ENCODE measurements at regions not wholly inside any gene's neighbourhood (a gene's known extent, or its start where the extent isn't known, plus 50 kb on each side); places are given as distances from the start of the nearest gene placed in this dataset.

GRCh38 chr16:63323722-63324705 is 1287.8 kb upstream of the CDH8 start:
- no peaks in the 10 kb centered on the region for H3K9me3 ChIP-seq (ENCODE audit: low read depth, low read length)
- H4K20me1 ChIP-seq (ENCODE audit: insufficient read depth, low read length) = no peaks in the 10 kb centered on the region
- no peak overlapping the region for H3K27ac ChIP-seq (ENCODE audit: low read depth, low read length)
- H3K36me3 ChIP-seq (ENCODE audit: insufficient read depth, low read length) = no peaks in the 10 kb centered on the region
- no peak for DNase-seq (ENCODE audit: insufficient read length, low spot score, missing footprints)
- H3K4me3 ChIP-seq (ENCODE audit: insufficient read depth, low read length) = no peak overlapping the region
- H3K4me2 ChIP-seq (ENCODE audit: insufficient read depth, low read length) = no peak overlapping the region
- no peaks in the 10 kb centered on the region for H3K4me1 ChIP-seq (ENCODE audit: insufficient read depth, low read length)
- H2AFZ ChIP-seq (ENCODE audit: low read length) = no peak overlapping the region
- no peaks in the 10 kb centered on the region for H3K27me3 ChIP-seq (ENCODE audit: insufficient read depth, low read length)
- TF ChIP-seq CTCF (IDR thresholded peaks at IDR 0.05; ENCODE audit: extremely low read depth, low read depth, low read length) = no peak
- no peaks in the 10 kb centered on the region for H3K79me2 ChIP-seq (ENCODE audit: insufficient read depth, low read length)

GRCh38 chr16:63323055-63323454 is 1286.8 kb upstream of the CDH8 start:
- TF ChIP-seq CTCF (IDR thresholded peaks at IDR 0.05; ENCODE audit: extremely low read depth, low read depth, low read length) = no peak
- Histone ChIP-seq H3K4me3 (ENCODE audit: insufficient read depth, low read length) (no peak overlapping the region), H2AFZ (ENCODE audit: low read length) (no peak overlapping the region), H3K4me1 (ENCODE audit: insufficient read depth, low read length) (no peaks in the 10 kb centered on the region), H3K9me3 (ENCODE audit: low read depth, low read length) (no peaks in the 10 kb centered on the region), H3K79me2 (ENCODE audit: insufficient read depth, low read length) (no peaks in the 10 kb centered on the region), H4K20me1 (ENCODE audit: insufficient read depth, low read length) (no peaks in the 10 kb centered on the region), H3K27ac (ENCODE audit: low read depth, low read length) (no peak overlapping the region), H3K4me2 (ENCODE audit: insufficient read depth, low read length) (no peak overlapping the region), H3K27me3 (ENCODE audit: insufficient read depth, low read length) (no peaks in the 10 kb centered on the region), H3K36me3 (ENCODE audit: insufficient read depth, low read length) (no peaks in the 10 kb centered on the region)
- DNase-seq (ENCODE audit: insufficient read length, low spot score, missing footprints) = no peak

GRCh38 chr16:63315229-63315628 is 1279.0 kb upstream of the CDH8 start:
- Histone ChIP-seq H3K9me3 (ENCODE audit: low read depth, low read length) (no peaks in the 10 kb centered on the region), H3K4me2 (ENCODE audit: insufficient read depth, low read length) (no peak overlapping the region), H4K20me1 (ENCODE audit: insufficient read depth, low read length) (no peaks in the 10 kb centered on the region), H3K4me3 (ENCODE audit: insufficient read depth, low read length) (no peak overlapping the region), H3K79me2 (ENCODE audit: insufficient read depth, low read length) (no peaks in the 10 kb centered on the region), H2AFZ (ENCODE audit: low read length) (no peak overlapping the region), H3K4me1 (ENCODE audit: insufficient read depth, low read length) (no peaks in the 10 kb centered on the region), H3K27me3 (ENCODE audit: insufficient read depth, low read length) (no peaks in the 10 kb centered on the region), H3K36me3 (ENCODE audit: insufficient read depth, low read length) (no peaks in the 10 kb centered on the region), H3K27ac (ENCODE audit: low read depth, low read length) (no peak overlapping the region)
- DNase-seq (ENCODE audit: insufficient read length, low spot score, missing footprints) = no peak
- no peak for TF ChIP-seq CTCF (IDR thresholded peaks at IDR 0.05; ENCODE audit: extremely low read depth, low read depth, low read length)

GRCh38 chr16:63312346-63312745 is 1276.1 kb upstream of the CDH8 start:
- Histone ChIP-seq H3K4me3 (ENCODE audit: insufficient read depth, low read length) (no peak overlapping the region), H4K20me1 (ENCODE audit: insufficient read depth, low read length) (no peaks in the 10 kb centered on the region), H3K36me3 (ENCODE audit: insufficient read depth, low read length) (no peaks in the 10 kb centered on the region), H3K4me1 (ENCODE audit: insufficient read depth, low read length) (no peaks in the 10 kb centered on the region), H3K27ac (ENCODE audit: low read depth, low read length) (no peak overlapping the region), H3K27me3 (ENCODE audit: insufficient read depth, low read length) (no peaks in the 10 kb centered on the region), H2AFZ (ENCODE audit: low read length) (no peak overlapping the region), H3K4me2 (ENCODE audit: insufficient read depth, low read length) (no peak overlapping the region), H3K79me2 (ENCODE audit: insufficient read depth, low read length) (no peaks in the 10 kb centered on the region), H3K9me3 (ENCODE audit: low read depth, low read length) (no peaks in the 10 kb centered on the region)
- DNase-seq (ENCODE audit: insufficient read length, low spot score, missing footprints) = no peak
- no peak for TF ChIP-seq CTCF (IDR thresholded peaks at IDR 0.05; ENCODE audit: extremely low read depth, low read depth, low read length)

Data from osteoblast (primary cell).